ENCODE measurements at regions not wholly inside any gene's neighbourhood (a gene's known extent, or its start where the extent isn't known, plus 50 kb on each side); places are given as distances from the start of the nearest gene placed in this dataset.

GRCh38 chr2:150274108-150274507 is 213.4 kb downstream of the RND3 start:
- Mint-ChIP-seq H3K9me3 (ENCODE audit: low read depth) (peaks cover 21% of the 10 kb centered on the region), H3K4me1 (ENCODE audit: low read depth) (peaks cover 13% of the 10 kb centered on the region), H3K36me3 (ENCODE audit: insufficient read depth) (peaks cover 8% of the 10 kb centered on the region), H3K4me3 (ENCODE audit: low read depth) (no peak overlapping the region), H3K27ac (no peak overlapping the region), H3K27me3 (no peaks in the 10 kb centered on the region)
- no peak for DNase-seq (ENCODE audit: low spot score, unreplicated experiment)
- TF ChIP-seq CTCF (IDR thresholded peaks at IDR 0.05; ENCODE audit: unreplicated experiment) = no peak

- Mint-ChIP-seq H3K4me1 (ENCODE audit: low read depth) (peaks cover 13% of the 10 kb centered on the region), H3K27ac (no peak overlapping the region), H3K36me3 (ENCODE audit: insufficient read depth) (peaks cover 5% of the 10 kb centered on the region), H3K27me3 (no peaks in the 10 kb centered on the region), H3K9me3 (ENCODE audit: low read depth) (peaks cover 15% of the 10 kb centered on the region), H3K4me3 (ENCODE audit: low read depth) (no peak overlapping the region)
- no peak for DNase-seq (ENCODE audit: low spot score, unreplicated experiment)
- no peak for TF ChIP-seq CTCF (IDR thresholded peaks at IDR 0.05; ENCODE audit: unreplicated experiment)
Measured at GRCh38 chr2:150271952-150272802, 215.3 kb downstream of the RND3 start.

GRCh38 chr2:150267651-150268415 is 219.6 kb downstream of the RND3 start:
- Mint-ChIP-seq H3K4me3 (ENCODE audit: low read depth) (no peak overlapping the region), H3K9me3 (ENCODE audit: low read depth) (peaks cover 6% of the 10 kb centered on the region), H3K27me3 (no peaks in the 10 kb centered on the region), H3K4me1 (ENCODE audit: low read depth) (peaks cover 15% of the 10 kb centered on the region), H3K36me3 (ENCODE audit: insufficient read depth) (no peaks in the 10 kb centered on the region), H3K27ac (no peak overlapping the region)
- TF ChIP-seq CTCF (IDR thresholded peaks at IDR 0.05; ENCODE audit: unreplicated experiment) = no peak
- DNase-seq (ENCODE audit: low spot score, unreplicated experiment) = no peak

GRCh38 chr2:150266931-150267330 is 220.5 kb downstream of the RND3 start:
- TF ChIP-seq CTCF (IDR thresholded peaks at IDR 0.05; ENCODE audit: unreplicated experiment) = no peak
- Mint-ChIP-seq H3K4me3 (ENCODE audit: low read depth) (no peak overlapping the region), H3K27me3 (no peaks in the 10 kb centered on the region), H3K36me3 (ENCODE audit: insufficient read depth) (no peaks in the 10 kb centered on the region), H3K9me3 (ENCODE audit: low read depth) (peaks cover 9% of the 10 kb centered on the region), H3K4me1 (ENCODE audit: low read depth) (peaks cover 10% of the 10 kb centered on the region), H3K27ac (no peak overlapping the region)
- DNase-seq (ENCODE audit: low spot score, unreplicated experiment) = no peak

GRCh38 chr2:150264442-150264841 is 223.0 kb downstream of the RND3 start:
- DNase-seq (ENCODE audit: low spot score, unreplicated experiment) = no peak
- Mint-ChIP-seq H3K27me3 (no peaks in the 10 kb centered on the region), H3K4me1 (ENCODE audit: low read depth) (peaks cover 4% of the 10 kb centered on the region), H3K27ac (no peak overlapping the region), H3K9me3 (ENCODE audit: low read depth) (peaks cover 14% of the 10 kb centered on the region), H3K36me3 (ENCODE audit: insufficient read depth) (no peaks in the 10 kb centered on the region), H3K4me3 (ENCODE audit: low read depth) (no peak overlapping the region)
- no peak for TF ChIP-seq CTCF (IDR thresholded peaks at IDR 0.05; ENCODE audit: unreplicated experiment)
